ENCODE measurements at regions not wholly inside any gene's neighbourhood (a gene's known extent, or its start where the extent isn't known, plus 50 kb on each side); places are given as distances from the start of the nearest gene placed in this dataset.

DNA sequence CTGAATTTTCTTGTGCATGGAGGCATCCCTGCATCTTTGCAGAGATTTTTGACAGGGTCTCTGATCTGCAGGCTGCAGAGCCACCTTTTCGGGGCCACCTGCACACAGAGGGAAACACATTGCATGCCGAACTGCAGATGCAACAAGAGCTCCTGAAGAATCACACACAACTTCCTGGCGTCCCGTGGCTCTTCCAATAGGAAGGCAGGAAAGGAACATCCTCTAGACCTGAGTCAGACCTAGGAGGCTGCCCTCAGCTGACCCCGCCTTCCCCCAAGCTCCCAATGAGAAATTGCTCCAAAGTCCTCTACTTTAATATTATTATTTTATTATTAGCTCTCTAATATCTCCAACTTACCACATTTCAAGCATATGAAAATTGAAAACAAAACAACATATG is 213.2 kb upstream of the ARRDC4 start:
- H3K36me3 Mint-ChIP-seq (ENCODE audit: insufficient read depth, unreplicated experiment): no peaks in the 10 kb centered on the region
- intact Hi-C loops (cut with micrococcal nuclease; ENCODE audit: unreplicated experiment): no loop called here
- H3K4me1 ChIP-seq: no peaks in the 10 kb centered on the region
- H3K27me3 Mint-ChIP-seq (ENCODE audit: insufficient read depth, unreplicated experiment): peaks cover 9% of the 10 kb centered on the region
- H3K4me1 Mint-ChIP-seq (ENCODE audit: low read depth, unreplicated experiment): no peaks in the 10 kb centered on the region
- no TSS peak for BruUV-seq (replicated peaks)
- H3K9me3 Mint-ChIP-seq (ENCODE audit: unreplicated experiment): no peaks in the 10 kb centered on the region
- DNase-seq: no peak
- no peak overlapping the region for H3K4me3 ChIP-seq (ENCODE audit: low read depth, low read length)
- H3K27me3 ChIP-seq (replicated peaks; ENCODE audit: control insufficient read depth, insufficient read depth, low read length): no peaks in the 10 kb centered on the region
- ChIA-PET CTCF (no interaction called here), POLR2A (no interaction called here)
- H3K36me3 ChIP-seq (ENCODE audit: control insufficient read depth, insufficient read depth, low read length): no peaks in the 10 kb centered on the region
- no peaks in the 10 kb centered on the region for H3K9me3 ChIP-seq
- no peak overlapping the region for H3K27ac Mint-ChIP-seq (ENCODE audit: unreplicated experiment)
- no peak overlapping the region for H3K4me3 Mint-ChIP-seq (ENCODE audit: unreplicated experiment)
- no peak for TF ChIP-seq CTCF (IDR thresholded peaks at IDR 0.05; ENCODE audit: insufficient read depth in 1 of 2, low read depth in 1 of 2, low read length in 1 of 2, severe bottlenecking in 1 of 2, unreplicated experiment in 1 of 2)

DNA sequence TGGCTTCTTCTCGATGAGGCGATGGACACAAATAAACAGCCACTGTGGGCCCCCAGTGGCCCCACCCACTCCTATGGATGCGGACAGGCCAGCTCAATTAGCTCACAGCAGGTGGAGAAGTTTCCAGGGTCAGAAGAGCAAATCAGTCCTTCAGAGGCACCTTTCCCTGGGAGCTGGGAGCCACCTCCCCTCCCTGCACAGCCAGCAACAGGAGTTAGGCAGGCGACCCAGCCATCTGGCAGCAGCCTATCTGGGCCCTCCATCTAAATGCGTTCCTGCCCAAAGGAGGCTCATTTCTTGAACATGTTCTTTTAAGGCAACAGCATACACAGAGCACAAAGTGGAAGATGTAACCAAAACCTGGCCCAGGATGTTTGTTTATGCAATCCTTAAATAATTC is 211.9 kb upstream of the ARRDC4 start:
- no peak overlapping the region for H3K4me3 Mint-ChIP-seq (ENCODE audit: unreplicated experiment)
- intact Hi-C loops (cut with micrococcal nuclease; ENCODE audit: unreplicated experiment): no loop called here
- H3K36me3 Mint-ChIP-seq (ENCODE audit: insufficient read depth, unreplicated experiment): no peaks in the 10 kb centered on the region
- H3K27me3 Mint-ChIP-seq (ENCODE audit: insufficient read depth, unreplicated experiment): peaks cover 9% of the 10 kb centered on the region
- no peak for DNase-seq
- no peaks in the 10 kb centered on the region for H3K9me3 Mint-ChIP-seq (ENCODE audit: unreplicated experiment)
- Histone ChIP-seq H3K4me3 (ENCODE audit: low read depth, low read length) (no peak overlapping the region), H3K27me3 (replicated peaks; ENCODE audit: control insufficient read depth, insufficient read depth, low read length) (no peaks in the 10 kb centered on the region), H3K36me3 (ENCODE audit: control insufficient read depth, insufficient read depth, low read length) (no peaks in the 10 kb centered on the region), H3K9me3 (no peaks in the 10 kb centered on the region), H3K4me1 (no peaks in the 10 kb centered on the region)
- H3K27ac Mint-ChIP-seq (ENCODE audit: unreplicated experiment): no peak overlapping the region
- ChIA-PET POLR2A (no interaction called here), CTCF (no interaction called here)
- BruUV-seq (replicated peaks): no TSS peak
- no peak for TF ChIP-seq CTCF (IDR thresholded peaks at IDR 0.05; ENCODE audit: insufficient read depth in 1 of 2, low read depth in 1 of 2, low read length in 1 of 2, severe bottlenecking in 1 of 2, unreplicated experiment in 1 of 2)
- no peaks in the 10 kb centered on the region for H3K4me1 Mint-ChIP-seq (ENCODE audit: low read depth, unreplicated experiment)

DNA sequence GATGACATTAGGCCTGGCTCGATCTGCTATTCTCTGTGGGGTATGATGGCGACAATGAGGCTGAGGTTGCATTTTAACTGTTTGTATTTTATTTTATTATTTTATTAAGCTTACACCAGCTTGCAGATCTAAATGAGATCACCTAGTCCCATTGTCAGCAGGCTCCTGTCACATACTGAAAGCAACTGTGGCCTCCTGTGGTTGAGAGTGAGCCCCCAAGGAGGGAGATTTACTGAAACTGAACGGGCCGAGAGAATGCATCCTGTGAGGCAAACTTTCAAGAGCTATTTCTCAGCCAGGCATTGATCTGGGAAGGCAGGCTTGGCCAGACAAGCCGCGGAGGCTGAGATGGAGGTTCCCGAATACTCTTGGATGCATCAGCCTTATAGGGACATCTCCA is 210.4 kb upstream of the ARRDC4 start:
- Mint-ChIP-seq H3K27me3 (ENCODE audit: insufficient read depth, unreplicated experiment) (peaks cover 12% of the 10 kb centered on the region), H3K9me3 (ENCODE audit: unreplicated experiment) (no peaks in the 10 kb centered on the region), H3K36me3 (ENCODE audit: insufficient read depth, unreplicated experiment) (no peaks in the 10 kb centered on the region), H3K27ac (ENCODE audit: unreplicated experiment) (no peak overlapping the region), H3K4me1 (ENCODE audit: low read depth, unreplicated experiment) (no peaks in the 10 kb centered on the region), H3K4me3 (ENCODE audit: unreplicated experiment) (no peak overlapping the region)
- BruUV-seq (replicated peaks): no TSS peak
- Histone ChIP-seq H3K27me3 (replicated peaks; ENCODE audit: control insufficient read depth, insufficient read depth, low read length) (no peaks in the 10 kb centered on the region), H3K9me3 (no peaks in the 10 kb centered on the region), H3K4me3 (ENCODE audit: low read depth, low read length) (no peak overlapping the region), H3K36me3 (ENCODE audit: control insufficient read depth, insufficient read depth, low read length) (no peaks in the 10 kb centered on the region), H3K4me1 (no peaks in the 10 kb centered on the region)
- POLR2A ChIA-PET: no interaction called here
- no peak for TF ChIP-seq CTCF (IDR thresholded peaks at IDR 0.05; ENCODE audit: insufficient read depth in 1 of 2, low read depth in 1 of 2, low read length in 1 of 2, severe bottlenecking in 1 of 2, unreplicated experiment in 1 of 2)
- DNase-seq: no peak
- CTCF ChIA-PET: no interaction called here
- intact Hi-C loops (cut with micrococcal nuclease; ENCODE audit: unreplicated experiment): no loop called here
